ENCODE measurements at regions not wholly inside any gene's neighbourhood (a gene's known extent, or its start where the extent isn't known, plus 50 kb on each side); places are given as distances from the start of the nearest gene placed in this dataset.
"Not testable (repeated sequence)": the region's sequence is repeated elsewhere in the genome, so short reads cannot be mapped to it uniquely, and the experiment has no call there.

DNA sequence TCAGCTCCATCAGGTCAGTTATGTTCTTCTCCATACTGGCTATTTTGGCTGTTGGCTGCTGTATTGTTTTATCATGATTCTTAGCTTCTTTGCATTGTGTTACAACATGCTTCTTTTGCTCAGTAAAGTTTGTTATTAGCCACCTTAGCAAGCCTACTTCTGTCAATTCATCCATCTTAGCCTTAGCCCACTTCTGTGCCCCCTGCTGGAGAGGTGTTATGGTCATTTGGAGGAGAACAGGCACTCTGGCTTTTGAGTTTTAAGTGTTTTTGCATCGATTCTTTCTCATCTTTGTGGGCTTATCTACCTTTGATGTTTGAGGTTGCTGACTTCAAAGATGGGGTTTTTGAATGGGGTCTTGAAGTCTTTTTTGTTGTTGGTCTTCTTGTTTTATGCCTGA is 204.6 kb upstream of the FOXP2 start:
- ChIA-PET CTCF (no interaction called here), POLR2A (no interaction called here)
- DNase-seq (no peak), ATAC-seq (no peak)
- H3K27ac Mint-ChIP-seq: no peak overlapping the region
- no peak overlapping the region for H3K4me3 Mint-ChIP-seq
- no peaks in the 10 kb centered on the region for H3K27me3 Mint-ChIP-seq (ENCODE audit: low read depth)
- H3K36me3 Mint-ChIP-seq (ENCODE audit: low read depth): no peaks in the 10 kb centered on the region
- no peaks in the 10 kb centered on the region for H3K4me1 Mint-ChIP-seq (ENCODE audit: low read depth)
- H3K9me3 Mint-ChIP-seq (ENCODE audit: insufficient read depth): no peaks in the 10 kb centered on the region

DNA sequence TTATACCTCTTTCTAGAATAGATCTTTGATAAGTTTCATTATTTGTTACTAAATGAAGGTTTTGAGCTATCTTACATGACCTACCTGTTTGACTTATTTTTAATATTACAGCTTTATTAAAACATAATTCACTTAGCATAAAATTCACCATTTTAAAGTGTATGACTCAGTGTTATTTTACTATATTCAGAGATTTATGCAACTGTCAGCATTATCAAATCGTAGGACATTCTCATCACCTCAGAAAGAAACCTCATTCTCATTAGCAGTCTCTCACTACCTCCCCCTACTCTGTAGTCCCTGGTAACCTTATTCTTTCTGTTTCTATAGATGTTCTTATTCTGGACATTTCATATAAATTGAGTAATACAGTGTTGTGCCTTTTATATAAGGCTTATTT is 207.9 kb upstream of the FOXP2 start:
- H3K27ac Mint-ChIP-seq: no peak overlapping the region
- CTCF ChIA-PET: no interaction called here
- H3K9me3 Mint-ChIP-seq (ENCODE audit: insufficient read depth): no peaks in the 10 kb centered on the region
- no peaks in the 10 kb centered on the region for H3K36me3 Mint-ChIP-seq (ENCODE audit: low read depth)
- POLR2A ChIA-PET: no interaction called here
- no peak for DNase-seq
- H3K4me1 Mint-ChIP-seq (ENCODE audit: low read depth): no peaks in the 10 kb centered on the region
- H3K27me3 Mint-ChIP-seq (ENCODE audit: low read depth): no peaks in the 10 kb centered on the region
- no peak for ATAC-seq
- no peak overlapping the region for H3K4me3 Mint-ChIP-seq

DNA sequence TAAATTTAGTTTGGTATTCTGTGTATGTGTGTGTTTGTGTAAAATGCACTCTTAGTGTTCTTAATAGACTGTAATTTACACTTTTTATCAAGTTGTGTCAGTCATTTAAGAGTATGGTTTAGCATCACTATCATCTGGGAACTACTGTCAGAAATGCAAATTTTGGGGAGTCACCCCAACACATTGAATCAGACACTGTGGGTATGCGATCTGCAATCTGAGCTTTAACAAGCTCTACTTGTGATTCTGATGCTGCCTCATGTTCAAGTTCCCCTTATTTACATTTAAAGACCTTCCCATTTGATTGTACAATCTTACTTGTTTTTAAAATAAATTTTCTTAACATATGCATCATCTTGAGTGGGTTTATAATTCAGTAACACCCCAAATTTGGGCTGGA is 218.1 kb upstream of the FOXP2 start:
- POLR2A ChIA-PET: no interaction called here
- no peaks in the 10 kb centered on the region for H3K27me3 Mint-ChIP-seq (ENCODE audit: low read depth)
- H3K27ac Mint-ChIP-seq: no peak overlapping the region
- H3K9me3 Mint-ChIP-seq (ENCODE audit: insufficient read depth): no peaks in the 10 kb centered on the region
- no peaks in the 10 kb centered on the region for H3K36me3 Mint-ChIP-seq (ENCODE audit: low read depth)
- CTCF ChIA-PET: no interaction called here
- no peak overlapping the region for H3K4me3 Mint-ChIP-seq
- no peaks in the 10 kb centered on the region for H3K4me1 Mint-ChIP-seq (ENCODE audit: low read depth)
- DNase-seq (no peak), ATAC-seq (no peak)

DNA sequence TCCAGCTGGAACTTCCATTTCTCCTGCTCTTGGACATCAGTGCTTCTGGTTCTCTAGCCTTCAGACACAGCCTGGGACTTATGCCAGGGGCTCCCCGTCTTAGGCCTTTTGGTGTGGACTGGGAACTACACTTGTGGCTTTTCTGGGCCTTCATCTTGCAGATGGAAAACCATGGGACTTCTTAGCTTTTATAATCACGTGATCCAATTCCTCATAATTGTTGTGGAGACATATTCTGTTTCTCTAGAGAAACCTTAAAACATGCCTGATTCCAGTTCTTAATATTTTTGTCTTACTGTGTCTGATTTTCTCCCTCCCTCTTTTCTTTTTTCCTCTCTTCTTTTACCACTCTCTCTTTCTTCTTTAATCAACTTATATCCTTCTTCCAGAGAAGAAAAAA is 224.2 kb upstream of the FOXP2 start:
- H3K4me3 Mint-ChIP-seq: no peak overlapping the region
- H3K27ac Mint-ChIP-seq: no peak overlapping the region
- DNase-seq (no peak), ATAC-seq (no peak)
- H3K4me1 Mint-ChIP-seq (ENCODE audit: low read depth): no peaks in the 10 kb centered on the region
- ChIA-PET POLR2A (no interaction called here), CTCF (no interaction called here)
- no peaks in the 10 kb centered on the region for H3K27me3 Mint-ChIP-seq (ENCODE audit: low read depth)
- no peaks in the 10 kb centered on the region for H3K36me3 Mint-ChIP-seq (ENCODE audit: low read depth)
- H3K9me3 Mint-ChIP-seq (ENCODE audit: insufficient read depth): no peaks in the 10 kb centered on the region

DNA sequence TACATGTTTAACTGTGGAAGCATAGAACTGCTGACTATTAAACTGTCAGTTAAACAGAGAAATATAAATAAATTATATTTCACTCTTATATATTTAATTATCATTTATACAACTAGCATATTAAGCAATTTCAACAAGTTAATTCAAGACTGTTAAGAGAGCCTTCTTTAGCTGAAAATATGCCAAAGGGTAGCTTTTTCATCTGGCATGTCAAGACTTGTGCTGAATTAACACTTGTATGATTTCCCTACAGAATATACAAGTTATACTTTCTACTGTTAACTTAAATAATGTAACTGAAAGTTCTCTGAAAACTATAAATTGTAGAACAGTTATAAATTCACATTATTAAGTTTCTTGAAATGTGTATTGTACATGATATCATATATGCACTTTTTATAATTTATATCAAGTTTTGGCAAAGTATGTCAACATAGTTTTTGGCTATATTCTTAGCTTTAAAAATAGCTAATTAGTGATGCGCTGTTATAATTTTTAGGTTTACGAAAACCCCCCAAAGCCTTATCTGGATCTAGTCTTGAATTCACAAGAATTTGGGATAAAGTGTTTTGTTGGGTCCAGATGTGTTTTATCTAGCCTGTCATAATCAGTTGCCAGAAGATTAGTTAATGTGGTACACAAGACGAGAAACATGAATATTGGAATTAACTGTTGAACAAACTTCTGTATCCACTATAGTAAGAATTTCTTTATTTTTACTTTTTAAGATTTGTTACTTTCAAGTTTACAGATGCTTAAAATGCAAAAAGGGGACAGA is 231.1 kb upstream of the FOXP2 start:
- ATAC-seq (no peak), DNase-seq (no peak)
- ChIA-PET POLR2A (no interaction called here), CTCF (no interaction called here)
- Mint-ChIP-seq H3K27ac (no peak overlapping the region), H3K4me3 (no peak overlapping the region), H3K4me1 (ENCODE audit: low read depth) (no peaks in the 10 kb centered on the region), H3K36me3 (ENCODE audit: low read depth) (no peaks in the 10 kb centered on the region), H3K9me3 (ENCODE audit: insufficient read depth) (no peaks in the 10 kb centered on the region), H3K27me3 (ENCODE audit: low read depth) (no peaks in the 10 kb centered on the region)

DNA sequence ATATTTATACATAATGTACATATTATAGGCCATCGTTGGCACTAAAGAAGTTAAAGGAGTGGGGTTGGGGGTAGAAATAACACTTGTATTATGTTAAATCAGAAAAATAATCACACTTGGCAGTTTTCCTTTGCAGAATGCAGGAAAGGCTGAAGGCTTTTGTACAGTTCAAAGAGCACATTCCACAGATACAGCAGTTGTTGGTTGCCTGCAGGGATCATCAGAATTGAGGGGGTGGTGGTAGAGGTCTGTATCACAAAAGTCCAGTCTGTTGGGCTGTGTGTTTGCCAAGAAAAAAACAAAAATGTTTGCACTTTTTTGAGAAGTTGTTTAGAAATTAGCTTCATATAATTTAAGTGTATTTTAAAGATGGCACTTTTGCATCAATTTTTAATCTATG is 231.8 kb upstream of the FOXP2 start:
- ATAC-seq (no peak), DNase-seq (no peak)
- CTCF ChIA-PET: no interaction called here

DNA sequence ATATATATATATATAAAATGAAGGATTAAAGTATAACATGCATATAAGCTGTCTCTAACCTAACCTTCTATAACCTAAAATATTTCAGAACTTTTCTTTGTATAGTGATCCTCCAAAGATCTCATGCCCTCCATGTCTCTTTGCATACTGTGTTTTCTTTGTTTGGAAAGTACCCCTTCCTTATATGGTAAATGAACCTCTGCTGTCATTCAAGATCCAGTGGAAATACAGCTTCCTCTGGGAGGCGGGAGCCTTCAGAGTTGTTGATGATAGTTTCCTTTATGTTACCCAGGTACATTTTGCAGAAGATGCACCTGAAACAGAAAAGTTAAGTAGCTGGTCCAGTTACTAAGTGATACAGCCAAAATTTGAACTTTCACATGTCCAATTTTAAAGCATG is 233.3 kb upstream of the FOXP2 start:
- ChIA-PET CTCF (no interaction called here), POLR2A (no interaction called here)
- no peaks in the 10 kb centered on the region for H3K36me3 Mint-ChIP-seq (ENCODE audit: low read depth)
- DNase-seq (no peak), ATAC-seq (no peak)
- no peaks in the 10 kb centered on the region for H3K9me3 Mint-ChIP-seq (ENCODE audit: insufficient read depth)
- H3K4me1 Mint-ChIP-seq (ENCODE audit: low read depth): no peaks in the 10 kb centered on the region
- no peak overlapping the region for H3K27ac Mint-ChIP-seq
- H3K4me3 Mint-ChIP-seq: no peak overlapping the region
- no peaks in the 10 kb centered on the region for H3K27me3 Mint-ChIP-seq (ENCODE audit: low read depth)

More for the DNA sequence above, 231.8 kb upstream of the FOXP2 start:
- H3K36me3 Mint-ChIP-seq (ENCODE audit: low read depth): no peaks in the 10 kb centered on the region
- H3K27me3 Mint-ChIP-seq (ENCODE audit: low read depth): no peaks in the 10 kb centered on the region
- no peaks in the 10 kb centered on the region for H3K4me1 Mint-ChIP-seq (ENCODE audit: low read depth)
- H3K4me3 Mint-ChIP-seq: no peak overlapping the region
- no peaks in the 10 kb centered on the region for H3K9me3 Mint-ChIP-seq (ENCODE audit: insufficient read depth)
- H3K27ac Mint-ChIP-seq: no peak overlapping the region
- POLR2A ChIA-PET: no interaction called here

DNA sequence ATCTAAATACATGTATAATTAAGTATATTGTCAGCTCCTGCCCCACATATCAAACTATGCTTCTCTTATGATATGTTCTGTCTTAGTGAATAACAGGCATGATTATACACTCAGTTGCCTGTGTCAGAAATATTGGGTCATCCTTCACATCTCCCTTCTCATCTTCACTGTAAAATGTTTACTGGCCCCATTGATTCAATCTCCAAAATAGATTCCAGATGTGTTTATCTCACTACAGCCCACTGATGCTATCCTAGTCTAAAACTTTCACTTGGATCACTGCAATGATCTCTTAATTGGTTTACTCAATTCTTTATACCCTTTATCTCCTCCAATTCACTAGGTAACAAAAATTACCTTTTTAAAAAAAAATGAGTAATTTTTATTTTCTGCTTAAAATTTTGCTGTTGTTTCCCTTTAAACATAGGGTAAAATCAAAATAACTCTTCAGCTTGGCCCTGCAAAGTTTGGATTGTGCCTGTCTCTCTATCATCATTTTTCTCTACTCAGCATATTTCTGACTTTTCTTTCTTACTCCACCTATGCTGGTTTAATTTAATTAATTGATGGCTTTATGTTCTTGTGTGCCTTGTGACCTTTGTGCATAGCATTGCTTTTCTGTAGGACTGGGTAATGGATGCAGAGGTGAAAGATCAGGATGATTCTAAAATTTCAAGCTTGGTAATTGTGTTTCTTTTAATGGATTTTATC is 233.9 kb upstream of the FOXP2 start:
- H3K27me3 Mint-ChIP-seq (ENCODE audit: low read depth): no peaks in the 10 kb centered on the region
- H3K4me1 Mint-ChIP-seq (ENCODE audit: low read depth): no peaks in the 10 kb centered on the region
- ATAC-seq (no peak), DNase-seq (no peak)
- POLR2A ChIA-PET: no interaction called here
- H3K27ac Mint-ChIP-seq: no peak overlapping the region
- no peak overlapping the region for H3K4me3 Mint-ChIP-seq
- CTCF ChIA-PET: no interaction called here
- H3K36me3 Mint-ChIP-seq (ENCODE audit: low read depth): no peaks in the 10 kb centered on the region
- H3K9me3 Mint-ChIP-seq (ENCODE audit: insufficient read depth): no peaks in the 10 kb centered on the region

DNA sequence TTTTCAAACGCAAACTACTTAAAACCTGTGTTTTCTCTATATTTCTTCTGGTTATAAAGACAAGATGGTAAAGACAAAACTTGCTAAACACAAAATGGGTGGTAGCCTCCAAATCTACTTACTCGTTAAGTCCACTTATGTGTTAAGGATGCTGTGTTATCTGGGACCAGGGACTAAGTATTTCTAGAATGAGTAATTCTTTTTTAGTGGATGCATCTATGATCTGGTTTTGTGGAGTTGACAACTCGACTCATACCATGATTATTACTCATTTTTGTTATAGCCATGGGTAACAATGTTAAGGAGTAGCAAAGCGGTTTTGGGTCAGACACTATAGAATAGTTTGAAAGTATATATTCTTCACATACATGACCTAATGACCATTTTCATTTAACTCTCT is 239.5 kb upstream of the FOXP2 start:
- no peak for ATAC-seq
- H3K36me3 Mint-ChIP-seq (ENCODE audit: low read depth): no peaks in the 10 kb centered on the region
- H3K9me3 Mint-ChIP-seq (ENCODE audit: insufficient read depth): no peaks in the 10 kb centered on the region
- no peak overlapping the region for H3K4me3 Mint-ChIP-seq
- no peaks in the 10 kb centered on the region for H3K27me3 Mint-ChIP-seq (ENCODE audit: low read depth)
- no peak for DNase-seq
- H3K4me1 Mint-ChIP-seq (ENCODE audit: low read depth): no peaks in the 10 kb centered on the region
- ChIA-PET CTCF (no interaction called here), POLR2A (no interaction called here)
- H3K27ac Mint-ChIP-seq: no peak overlapping the region

DNA sequence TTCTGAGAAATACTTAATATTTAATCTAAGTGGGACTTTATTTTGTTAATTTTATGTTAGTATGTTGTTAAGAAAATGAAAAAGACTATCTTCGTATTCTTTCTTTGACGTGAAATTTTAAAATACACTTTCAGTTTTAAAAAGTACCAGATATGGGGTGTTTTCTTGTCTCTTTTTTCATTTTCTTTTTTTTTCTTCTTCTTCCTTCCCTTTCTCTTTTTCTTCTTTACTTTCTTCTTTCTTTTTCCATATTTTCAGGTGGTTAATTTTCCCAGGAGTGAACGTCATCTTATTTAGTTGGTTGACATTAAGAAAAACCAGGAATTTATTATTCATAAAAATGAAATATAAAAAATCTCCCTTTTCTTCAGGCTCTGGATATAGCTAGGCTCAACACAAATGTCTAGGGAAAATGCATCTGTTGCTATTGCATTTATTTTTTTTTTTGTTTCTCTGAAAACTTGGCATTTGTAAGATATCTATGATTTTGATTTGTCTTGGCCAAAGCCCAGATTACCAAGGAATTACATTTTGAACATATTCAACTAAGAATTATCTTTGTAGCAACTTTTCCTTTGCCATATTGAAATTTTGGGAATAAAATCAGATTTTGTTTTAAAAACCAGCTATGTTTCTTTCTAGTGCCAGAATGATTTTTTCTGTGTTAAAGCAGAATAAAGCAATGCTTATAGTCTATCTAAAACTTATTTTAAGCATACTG is 241.3 kb upstream of the FOXP2 start:
- Mint-ChIP-seq H3K27ac (no peak overlapping the region), H3K4me1 (ENCODE audit: low read depth) (no peaks in the 10 kb centered on the region), H3K27me3 (ENCODE audit: low read depth) (no peaks in the 10 kb centered on the region), H3K9me3 (ENCODE audit: insufficient read depth) (no peaks in the 10 kb centered on the region), H3K36me3 (ENCODE audit: low read depth) (no peaks in the 10 kb centered on the region), H3K4me3 (no peak overlapping the region)
- CTCF ChIA-PET: no interaction called here
- DNase-seq (no peak), ATAC-seq (no peak)
- POLR2A ChIA-PET: no interaction called here

DNA sequence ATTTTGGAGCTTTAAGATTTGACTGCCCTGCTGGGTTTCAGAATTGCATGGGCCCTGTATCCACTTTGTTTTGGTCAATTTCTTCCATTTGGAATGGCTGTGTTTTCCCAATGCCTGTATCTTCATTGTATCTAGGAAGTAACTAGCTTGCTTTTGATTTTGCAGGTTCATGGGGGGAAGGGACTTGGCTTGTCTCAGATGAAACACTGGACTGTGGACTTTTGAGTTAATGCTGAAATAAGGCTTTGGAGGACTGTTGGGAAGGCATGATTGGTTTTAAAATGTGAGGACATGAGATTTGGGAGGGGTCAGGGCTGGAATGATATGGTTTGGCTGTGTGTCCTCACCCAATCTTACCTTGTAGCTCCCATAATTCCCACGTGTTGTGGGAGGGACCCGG is 245.2 kb upstream of the FOXP2 start:
- CTCF ChIA-PET; H3K9me3 Mint-ChIP-seq (ENCODE audit: insufficient read depth); DNase-seq; H3K27ac Mint-ChIP-seq; H3K4me3 Mint-ChIP-seq; H3K4me1 Mint-ChIP-seq (ENCODE audit: low read depth); ATAC-seq; H3K27me3 Mint-ChIP-seq (ENCODE audit: low read depth); H3K36me3 Mint-ChIP-seq (ENCODE audit: low read depth); POLR2A ChIA-PET: not testable (repeated sequence)

DNA sequence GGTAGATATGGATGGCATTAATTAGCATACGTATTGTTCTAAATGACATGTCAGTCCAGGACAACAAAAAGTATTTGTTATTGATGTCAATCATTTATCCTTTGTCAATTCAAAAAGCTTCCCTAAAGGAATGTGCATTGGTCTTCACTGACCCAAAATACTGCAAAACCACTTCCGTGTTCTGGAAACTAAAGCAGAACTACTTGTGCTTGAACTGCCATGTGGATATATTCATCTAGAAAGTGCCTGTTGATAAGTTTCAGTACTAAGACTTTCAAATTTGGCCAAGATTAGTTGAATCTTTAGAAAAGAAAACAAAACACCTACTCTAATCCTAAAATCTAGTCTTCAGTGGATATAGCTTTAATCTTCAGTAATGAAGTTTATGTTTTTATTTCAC is 242.1 kb upstream of the PPP1R3A start:
- CTCF ChIA-PET: no interaction called here

More for the DNA sequence above, 242.1 kb upstream of the PPP1R3A start:
- no peak overlapping the region for H3K4me3 Mint-ChIP-seq
- no peaks in the 10 kb centered on the region for H3K27me3 Mint-ChIP-seq (ENCODE audit: low read depth)
- H3K27ac Mint-ChIP-seq: no peak overlapping the region
- no peaks in the 10 kb centered on the region for H3K36me3 Mint-ChIP-seq (ENCODE audit: low read depth)
- POLR2A ChIA-PET: no interaction called here
- H3K9me3 Mint-ChIP-seq (ENCODE audit: insufficient read depth): no peaks in the 10 kb centered on the region
- H3K4me1 Mint-ChIP-seq (ENCODE audit: low read depth): no peaks in the 10 kb centered on the region
- DNase-seq (no peak), ATAC-seq (no peak)
